ENCODE measurements at regions not wholly inside any gene's neighbourhood (a gene's known extent, or its start where the extent isn't known, plus 50 kb on each side); places are given as distances from the start of the nearest gene placed in this dataset.

DNA sequence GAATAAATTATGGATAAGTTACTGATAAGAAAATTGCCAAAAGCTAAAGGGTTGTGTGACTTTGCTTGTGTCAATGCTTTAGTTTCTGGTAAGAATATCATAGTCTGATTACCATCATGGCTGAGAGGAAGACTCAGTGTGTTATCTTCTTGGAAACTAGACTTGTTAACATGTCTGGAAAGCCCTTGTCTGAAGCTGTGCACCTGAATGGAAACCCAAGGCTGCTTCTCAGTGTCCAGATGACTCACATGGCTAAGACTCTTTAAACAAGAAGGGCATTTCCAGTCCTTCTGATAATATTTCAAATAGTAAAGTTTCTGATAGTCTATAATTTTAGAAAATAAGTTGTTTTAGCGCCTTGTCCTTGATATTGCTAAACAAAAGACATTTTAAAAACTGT lies 1092.7 kb downstream of the PLA2G4A start:
- H3K36me3 ChIP-seq (ENCODE audit: insufficient read depth, low read length), result no peaks in the 10 kb centered on the region
- H3K4me2 ChIP-seq (ENCODE audit: low read length), result no peak overlapping the region
- H3K4me3 ChIP-seq (ENCODE audit: low read length), result no peak overlapping the region
- H3K27me3 ChIP-seq (ENCODE audit: control insufficient read depth, insufficient read depth, low read length), result no peaks in the 10 kb centered on the region
- no peaks in the 10 kb centered on the region for H3K4me1 ChIP-seq (ENCODE audit: control insufficient read depth, insufficient read depth, low read length)
- H3K9ac ChIP-seq (ENCODE audit: low read depth, low read length), result no peak overlapping the region
- H3K9me3 ChIP-seq (replicated peaks; ENCODE audit: low read length), result peaks cover 6% of the 10 kb centered on the region

DNA sequence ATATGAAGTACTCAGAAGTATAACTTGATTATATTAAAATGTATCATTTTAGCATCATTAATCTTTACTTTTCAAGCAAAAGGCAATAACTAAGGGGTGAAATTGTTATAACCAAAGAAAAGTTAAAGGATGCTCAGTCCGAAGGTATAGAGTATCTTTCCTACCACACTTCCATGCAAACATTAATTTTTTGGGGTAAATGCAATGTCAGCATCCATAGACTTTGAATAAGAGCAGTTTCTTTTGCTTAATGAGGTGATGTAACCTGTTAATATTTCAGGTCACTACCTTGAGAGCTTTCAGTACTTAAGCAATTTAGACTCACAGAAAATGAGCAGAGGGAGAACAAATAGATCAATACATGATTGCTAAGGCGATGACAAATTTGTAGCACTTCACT lies 1093.5 kb downstream of the PLA2G4A start:
- H3K4me3 ChIP-seq (ENCODE audit: low read length), result no peak overlapping the region
- no peak overlapping the region for H3K4me2 ChIP-seq (ENCODE audit: low read length)
- no peaks in the 10 kb centered on the region for H3K36me3 ChIP-seq (ENCODE audit: insufficient read depth, low read length)
- H3K4me1 ChIP-seq (ENCODE audit: control insufficient read depth, insufficient read depth, low read length), result no peaks in the 10 kb centered on the region
- no peak overlapping the region for H3K9ac ChIP-seq (ENCODE audit: low read depth, low read length)
- H3K27me3 ChIP-seq (ENCODE audit: control insufficient read depth, insufficient read depth, low read length), result no peaks in the 10 kb centered on the region
- peaks cover 6% of the 10 kb centered on the region for H3K9me3 ChIP-seq (replicated peaks; ENCODE audit: low read length)

DNA sequence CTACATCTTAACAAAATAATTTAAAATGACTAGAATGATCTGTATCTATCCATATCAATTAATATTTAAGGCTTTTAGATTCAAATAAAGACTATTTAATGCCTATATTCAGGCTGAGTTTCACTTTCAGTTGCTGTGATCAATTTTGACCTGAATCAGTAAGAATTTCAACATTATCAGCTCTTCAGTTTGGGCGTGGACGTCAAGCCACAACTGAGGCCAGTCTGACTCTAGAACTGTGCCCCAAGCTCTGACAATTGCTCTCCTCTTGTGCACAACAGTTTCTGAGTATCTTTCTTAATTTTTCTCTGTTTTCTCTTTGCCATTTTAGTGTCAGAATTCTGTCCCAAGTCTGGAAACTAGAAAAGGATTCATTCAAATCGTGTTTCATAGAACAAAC lies 1095.5 kb downstream of the PLA2G4A start:
- no peaks in the 10 kb centered on the region for H3K36me3 ChIP-seq (ENCODE audit: insufficient read depth, low read length)
- H3K9me3 ChIP-seq (replicated peaks; ENCODE audit: low read length), result peaks cover 6% of the 10 kb centered on the region

DNA sequence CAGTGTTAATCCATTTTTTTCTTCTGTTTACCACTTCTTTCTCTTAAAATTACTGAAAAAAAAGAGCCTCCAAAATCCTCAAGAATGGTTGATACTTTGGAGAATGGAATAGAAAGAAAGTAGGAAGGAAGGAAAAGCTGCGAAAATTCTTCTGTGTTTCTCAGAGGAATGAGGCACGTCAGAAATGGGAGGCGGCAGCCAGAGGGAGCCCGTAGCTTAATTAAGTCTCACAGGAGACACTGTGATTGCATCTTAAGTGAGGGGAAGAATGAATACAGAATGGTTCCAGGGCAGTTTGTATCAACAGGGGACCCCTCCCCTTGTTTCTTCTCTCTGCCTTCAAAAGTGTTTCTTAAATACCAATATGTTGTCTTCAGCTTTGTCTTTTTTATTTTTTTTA lies 1099.5 kb downstream of the PLA2G4A start:
- Histone ChIP-seq H3K9me3 (replicated peaks; ENCODE audit: low read length) (peaks cover 3% of the 10 kb centered on the region), H3K4me3 (ENCODE audit: low read length) (no peak overlapping the region), H3K27me3 (ENCODE audit: control insufficient read depth, insufficient read depth, low read length) (no peaks in the 10 kb centered on the region), H3K4me1 (ENCODE audit: control insufficient read depth, insufficient read depth, low read length) (no peaks in the 10 kb centered on the region), H3K36me3 (ENCODE audit: insufficient read depth, low read length) (no peaks in the 10 kb centered on the region), H3K9ac (ENCODE audit: low read depth, low read length) (no peak overlapping the region), H3K4me2 (ENCODE audit: low read length) (no peak overlapping the region)

More for the DNA sequence above, 1095.5 kb downstream of the PLA2G4A start:
- Histone ChIP-seq H3K4me3 (ENCODE audit: low read length) (no peak overlapping the region), H3K27me3 (ENCODE audit: control insufficient read depth, insufficient read depth, low read length) (no peaks in the 10 kb centered on the region), H3K4me2 (ENCODE audit: low read length) (no peak overlapping the region), H3K4me1 (ENCODE audit: control insufficient read depth, insufficient read depth, low read length) (no peaks in the 10 kb centered on the region), H3K9ac (ENCODE audit: low read depth, low read length) (no peak overlapping the region)

DNA sequence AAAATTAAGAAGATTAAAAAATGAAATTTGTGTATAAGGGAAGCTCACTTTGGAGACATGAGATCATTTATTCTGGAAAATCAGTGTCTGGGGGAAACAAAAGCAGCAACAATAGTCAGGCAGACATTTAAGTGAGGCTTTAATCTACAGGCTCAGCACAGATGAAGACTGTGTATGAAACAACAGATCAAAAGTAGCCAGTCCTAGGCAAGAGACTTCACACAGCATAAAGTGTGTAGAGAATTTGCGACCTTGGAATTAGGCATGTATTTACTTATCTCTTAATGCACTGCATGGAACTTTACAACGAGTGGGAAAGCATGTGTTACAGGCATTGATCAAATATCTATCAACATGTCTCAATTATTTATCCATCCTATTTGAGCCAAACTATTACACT lies 1099.9 kb downstream of the PLA2G4A start:
- H3K4me1 ChIP-seq (ENCODE audit: control insufficient read depth, insufficient read depth, low read length), result no peaks in the 10 kb centered on the region
- H3K9me3 ChIP-seq (replicated peaks; ENCODE audit: low read length), result peaks cover 3% of the 10 kb centered on the region
- H3K4me2 ChIP-seq (ENCODE audit: low read length), result no peak overlapping the region
- no peak overlapping the region for H3K9ac ChIP-seq (ENCODE audit: low read depth, low read length)
- no peaks in the 10 kb centered on the region for H3K36me3 ChIP-seq (ENCODE audit: insufficient read depth, low read length)
- H3K27me3 ChIP-seq (ENCODE audit: control insufficient read depth, insufficient read depth, low read length), result no peaks in the 10 kb centered on the region
- H3K4me3 ChIP-seq (ENCODE audit: low read length), result no peak overlapping the region

DNA sequence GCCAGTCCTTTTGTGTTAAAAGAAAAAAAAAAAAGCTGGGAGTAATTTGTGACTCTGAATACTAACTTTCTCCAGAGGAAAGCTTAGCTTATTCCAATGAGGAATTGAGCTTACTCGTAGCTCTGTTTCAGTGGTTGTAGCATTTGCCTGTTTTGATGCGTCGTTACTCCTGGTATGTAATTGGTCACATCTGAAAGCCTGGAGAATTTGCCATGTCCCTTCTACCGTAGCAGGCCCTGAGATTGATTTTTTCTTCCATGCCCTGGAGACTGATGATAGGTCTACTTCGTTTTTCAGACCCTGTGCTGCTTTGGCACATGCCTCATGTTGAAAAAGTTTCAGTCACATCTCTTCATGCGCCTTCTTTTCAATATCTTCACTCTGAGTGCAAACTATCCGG lies 1103.0 kb downstream of the PLA2G4A start:
- H3K9me3 ChIP-seq (replicated peaks; ENCODE audit: low read length), result no peaks in the 10 kb centered on the region
- H3K4me2 ChIP-seq (ENCODE audit: low read length), result no peak overlapping the region
- no peaks in the 10 kb centered on the region for H3K36me3 ChIP-seq (ENCODE audit: insufficient read depth, low read length)
- H3K9ac ChIP-seq (ENCODE audit: low read depth, low read length), result no peak overlapping the region
- no peaks in the 10 kb centered on the region for H3K4me1 ChIP-seq (ENCODE audit: control insufficient read depth, insufficient read depth, low read length)
- no peak overlapping the region for H3K4me3 ChIP-seq (ENCODE audit: low read length)
- no peaks in the 10 kb centered on the region for H3K27me3 ChIP-seq (ENCODE audit: control insufficient read depth, insufficient read depth, low read length)

DNA sequence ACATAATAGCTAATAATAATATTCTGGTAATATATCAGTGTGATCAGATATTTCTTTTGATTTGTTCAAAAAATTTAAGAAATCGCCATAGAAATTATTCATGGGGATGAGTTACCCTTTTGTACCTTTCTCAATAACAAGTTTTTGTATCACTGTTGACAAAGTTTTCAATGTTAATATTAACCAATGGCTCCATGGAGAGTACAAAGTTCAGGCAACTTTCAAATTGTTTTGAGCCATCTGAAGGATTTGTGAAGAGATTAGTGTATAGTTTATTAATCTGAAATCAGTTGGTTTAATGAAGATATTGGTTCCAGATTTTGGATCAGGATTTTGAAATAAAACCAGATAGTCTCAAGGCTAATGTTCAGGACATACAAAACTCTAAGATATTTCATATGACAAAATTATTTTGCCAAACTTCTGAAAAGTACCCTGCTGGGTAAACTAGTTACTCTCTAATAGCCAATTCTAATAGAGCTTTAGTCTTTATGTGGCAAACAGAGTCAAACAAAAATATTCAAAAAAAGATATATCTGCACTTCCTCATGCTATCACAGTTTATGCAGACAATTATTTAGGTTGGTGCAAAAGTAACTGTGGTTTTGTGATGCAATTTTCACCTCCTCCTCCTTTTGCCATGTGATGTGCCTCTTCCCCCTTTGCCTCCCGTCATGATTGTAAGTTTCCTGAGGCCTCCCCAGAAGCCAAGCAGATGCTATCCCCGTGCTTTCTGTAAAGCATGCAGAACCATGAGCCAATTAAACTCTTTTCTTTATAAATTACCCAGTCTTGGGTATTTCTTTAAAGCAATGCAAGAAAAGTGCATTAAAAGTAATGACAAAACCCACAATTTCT lies 1105.0 kb downstream of the PLA2G4A start:
- H3K4me3 ChIP-seq (ENCODE audit: low read length), result no peak overlapping the region

DNA sequence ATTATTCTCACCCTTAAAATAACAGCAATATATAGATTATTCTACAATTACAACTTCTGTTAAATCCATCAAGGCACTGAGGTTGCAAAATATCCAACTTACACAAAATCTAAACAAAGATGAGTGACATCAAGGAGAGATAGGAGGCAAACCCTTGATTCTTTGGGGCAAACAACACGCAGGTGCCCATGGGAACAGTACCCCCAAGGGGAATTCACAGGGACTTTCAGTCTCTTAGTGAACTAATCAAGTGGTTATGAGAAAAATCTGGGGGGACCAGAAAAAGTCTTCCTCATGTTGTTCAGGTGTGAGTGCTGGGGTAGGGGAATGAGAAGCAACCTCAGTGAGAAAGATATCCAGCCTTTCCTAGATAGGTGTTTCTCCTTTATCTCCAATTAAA lies 1107.9 kb downstream of the PLA2G4A start:
- Histone ChIP-seq H3K9me3 (replicated peaks; ENCODE audit: low read length) (no peaks in the 10 kb centered on the region), H3K9ac (ENCODE audit: low read depth, low read length) (no peak overlapping the region), H3K4me3 (ENCODE audit: low read length) (no peak overlapping the region), H3K36me3 (ENCODE audit: insufficient read depth, low read length) (no peaks in the 10 kb centered on the region), H3K27me3 (ENCODE audit: control insufficient read depth, insufficient read depth, low read length) (no peaks in the 10 kb centered on the region), H3K4me1 (ENCODE audit: control insufficient read depth, insufficient read depth, low read length) (no peaks in the 10 kb centered on the region), H3K4me2 (ENCODE audit: low read length) (no peak overlapping the region)

More for the DNA sequence above, 1105.0 kb downstream of the PLA2G4A start:
- Histone ChIP-seq H3K4me1 (ENCODE audit: control insufficient read depth, insufficient read depth, low read length) (no peaks in the 10 kb centered on the region), H3K9me3 (replicated peaks; ENCODE audit: low read length) (no peaks in the 10 kb centered on the region), H3K4me2 (ENCODE audit: low read length) (no peak overlapping the region), H3K27me3 (ENCODE audit: control insufficient read depth, insufficient read depth, low read length) (no peaks in the 10 kb centered on the region), H3K36me3 (ENCODE audit: insufficient read depth, low read length) (no peaks in the 10 kb centered on the region), H3K9ac (ENCODE audit: low read depth, low read length) (no peak overlapping the region)

DNA sequence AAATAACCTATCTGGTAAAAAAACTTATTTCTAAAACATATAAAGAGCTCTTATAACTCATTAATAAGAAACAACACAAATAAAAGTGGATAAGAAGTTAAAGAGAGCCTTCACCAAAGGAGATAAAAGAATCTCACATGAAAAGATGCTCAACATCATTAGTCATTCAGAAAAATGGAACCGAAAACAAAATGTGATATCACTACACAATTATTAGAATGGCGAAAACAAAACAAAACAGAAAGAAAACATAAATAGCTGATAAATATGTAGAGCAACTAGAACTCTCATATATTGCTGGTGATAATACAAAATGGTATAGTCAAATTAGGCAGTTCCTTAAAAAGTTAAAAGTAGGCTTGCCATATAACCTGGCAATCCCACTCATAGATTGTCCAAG lies 1109.3 kb downstream of the PLA2G4A start:
- no peak overlapping the region for H3K4me3 ChIP-seq (ENCODE audit: low read length)
- no peaks in the 10 kb centered on the region for H3K4me1 ChIP-seq (ENCODE audit: control insufficient read depth, insufficient read depth, low read length)
- no peaks in the 10 kb centered on the region for H3K27me3 ChIP-seq (ENCODE audit: control insufficient read depth, insufficient read depth, low read length)
- H3K9ac ChIP-seq (ENCODE audit: low read depth, low read length), result no peak overlapping the region
- no peaks in the 10 kb centered on the region for H3K36me3 ChIP-seq (ENCODE audit: insufficient read depth, low read length)
- H3K9me3 ChIP-seq (replicated peaks; ENCODE audit: low read length), result no peaks in the 10 kb centered on the region
- no peak overlapping the region for H3K4me2 ChIP-seq (ENCODE audit: low read length)

DNA sequence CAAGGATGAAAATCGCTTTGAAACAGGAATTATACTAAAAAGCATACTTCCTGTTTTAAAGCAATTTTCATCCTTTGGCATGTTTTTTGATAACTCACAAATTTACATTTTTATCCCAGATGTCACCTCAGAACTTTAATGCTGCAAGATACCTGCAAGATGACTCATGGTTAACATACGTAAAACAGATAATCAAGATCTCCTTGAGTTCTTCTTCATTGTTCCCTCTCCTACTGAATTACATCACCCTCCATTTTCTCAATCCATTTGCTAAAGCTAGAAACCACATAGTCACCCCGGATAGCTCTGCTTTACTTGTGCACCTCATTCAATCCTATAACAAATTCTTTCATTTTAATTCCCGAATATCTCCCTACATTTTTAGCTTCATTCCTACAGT lies 1114.2 kb downstream of the PLA2G4A start:
- H3K4me3 ChIP-seq (ENCODE audit: low read length), result no peak overlapping the region

DNA sequence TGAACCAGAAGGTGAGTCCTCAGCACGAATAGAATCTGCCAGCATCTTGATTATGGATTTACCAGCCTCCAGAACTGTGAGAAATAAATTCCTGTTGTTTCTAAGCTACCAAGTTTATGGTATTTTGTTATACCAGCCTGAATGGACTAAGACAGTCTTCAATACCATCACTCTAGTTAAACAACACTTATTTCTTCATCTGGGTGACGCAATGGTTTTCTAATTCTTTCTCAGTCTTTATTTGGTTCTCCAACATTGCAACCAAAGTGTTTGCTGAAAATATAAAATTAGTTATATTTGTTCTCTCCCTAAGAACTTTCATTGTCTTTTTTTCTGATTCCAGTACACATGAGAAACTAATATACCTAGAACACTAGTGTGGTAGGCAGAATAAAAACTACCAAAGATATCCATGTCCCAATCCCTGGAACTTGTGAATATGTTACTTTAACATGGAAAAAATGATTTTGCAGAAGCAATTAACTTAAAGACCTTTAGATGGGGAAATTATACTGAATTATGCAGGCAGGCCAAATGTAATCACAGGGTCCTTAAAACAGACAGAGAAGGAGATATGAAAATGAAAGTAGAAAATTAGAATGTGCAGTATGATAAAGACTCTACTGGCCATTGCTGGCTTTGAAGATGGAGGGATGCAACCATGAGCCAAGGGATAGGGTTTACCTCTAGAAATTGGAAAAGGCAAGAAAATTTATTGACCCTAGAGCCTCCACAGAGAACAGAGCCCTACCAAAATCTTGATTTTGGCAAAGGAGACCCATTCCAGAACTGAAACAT lies 1115.1 kb downstream of the PLA2G4A start:
- Histone ChIP-seq H3K4me1 (ENCODE audit: control insufficient read depth, insufficient read depth, low read length) (no peaks in the 10 kb centered on the region), H3K36me3 (ENCODE audit: insufficient read depth, low read length) (no peaks in the 10 kb centered on the region)

More for the DNA sequence above, 1114.2 kb downstream of the PLA2G4A start:
- Histone ChIP-seq H3K9ac (ENCODE audit: low read depth, low read length) (no peak overlapping the region), H3K9me3 (replicated peaks; ENCODE audit: low read length) (no peaks in the 10 kb centered on the region), H3K4me2 (ENCODE audit: low read length) (no peak overlapping the region), H3K27me3 (ENCODE audit: control insufficient read depth, insufficient read depth, low read length) (no peaks in the 10 kb centered on the region), H3K36me3 (ENCODE audit: insufficient read depth, low read length) (no peaks in the 10 kb centered on the region), H3K4me1 (ENCODE audit: control insufficient read depth, insufficient read depth, low read length) (no peaks in the 10 kb centered on the region)

More for the DNA sequence above, 1115.1 kb downstream of the PLA2G4A start:
- H3K27me3 ChIP-seq (ENCODE audit: control insufficient read depth, insufficient read depth, low read length), result no peaks in the 10 kb centered on the region
- H3K9me3 ChIP-seq (replicated peaks; ENCODE audit: low read length), result no peaks in the 10 kb centered on the region
- no peak overlapping the region for H3K9ac ChIP-seq (ENCODE audit: low read depth, low read length)
- H3K4me2 ChIP-seq (ENCODE audit: low read length), result no peak overlapping the region
- no peak overlapping the region for H3K4me3 ChIP-seq (ENCODE audit: low read length)
